Activated naive CD4-positive, alpha-beta T cell treated with anti-CD3 and anti-CD28 coated beads, Interleukin-2, amount 50 U/mL, for 72 hours (primary cell): ENCODE measurements at regions not wholly inside any gene's neighbourhood (a gene's known extent, or its start where the extent isn't known, plus 50 kb on each side); places are given as distances from the start of the nearest gene placed in this dataset.

Experiments used
- ATAC-seq, 2 donors: fragments of 150-1000 bp; cut with Tn5 transposase; 2 replicates each; pipeline ENCODE4 v1.10.0; 2021; ENCODE audit warnings: mild to moderate bottlenecking in 2 of 2, moderate library complexity in 2 of 2
- DNase-seq, 2 donors: peaks; one replicate each; pipeline ENCODE4 v3.0.0; 2021 to 2022; ENCODE audit warnings: low spot score in 2 of 2
- H3K27ac Mint-ChIP-seq, 2 donors: one replicate each; pipeline ENCODE4 v1.8.0; 2022; ENCODE audit warnings: mild to moderate bottlenecking in 2 of 2, mixed read lengths in 2 of 2
- H3K36me3 Mint-ChIP-seq, 2 donors: one replicate each; pipeline ENCODE4 v1.8.0; 2022; ENCODE audit warnings: mixed read lengths in 2 of 2
- H3K9me3 Mint-ChIP-seq, 2 donors: one replicate each; pipeline ENCODE4 v1.8.0; 2022; ENCODE audit warnings: mixed read lengths in 2 of 2

- no peak for DNase-seq
- Mint-ChIP-seq H3K9me3 (peaks cover 2 to 11% of the 10 kb centered on the region in 2 donors), H3K36me3 (no peaks in the 10 kb centered on the region), H3K27ac (no peak overlapping the region)
- no peak for ATAC-seq
These were observed 339.6 kb downstream of the NUF2 start for GRCh38 chr1:163661391-163661790.

GRCh38 chr1:163664671-163665335 lies 343.0 kb downstream of the NUF2 start:
- no peak for ATAC-seq
- H3K27ac Mint-ChIP-seq: no peak overlapping the region
- no peaks in the 10 kb centered on the region for H3K36me3 Mint-ChIP-seq
- DNase-seq: no peak
- H3K9me3 Mint-ChIP-seq: peaks cover 0 to 6% of the 10 kb centered on the region in 2 donors

- Mint-ChIP-seq H3K36me3 (no peaks in the 10 kb centered on the region), H3K27ac (no peak overlapping the region)
- no peak for ATAC-seq
These were observed 346.7 kb downstream of the NUF2 start for GRCh38 chr1:163668472-163668871.

GRCh38 chr1:163670989-163671757 lies 349.4 kb downstream of the NUF2 start:
- Mint-ChIP-seq H3K27ac (no peak overlapping the region), H3K9me3 (peaks cover 10 to 17% of the 10 kb centered on the region in 2 donors), H3K36me3 (no peaks in the 10 kb centered on the region)
- no peak for ATAC-seq
- no peak for DNase-seq

More at GRCh38 chr1:163668472-163668871, 346.7 kb downstream of the NUF2 start:
- DNase-seq: no peak
- H3K9me3 Mint-ChIP-seq: peaks cover 5 to 17% of the 10 kb centered on the region in 2 donors

GRCh38 chr1:163672976-163673758 lies 351.4 kb downstream of the NUF2 start:
- ATAC-seq: no peak
- peaks cover 13 to 17% of the 10 kb centered on the region in 2 donors for H3K9me3 Mint-ChIP-seq
- H3K36me3 Mint-ChIP-seq: no peaks in the 10 kb centered on the region
- H3K27ac Mint-ChIP-seq: no peak overlapping the region
- no peak for DNase-seq

GRCh38 chr1:163673759-163674151 lies 352.0 kb downstream of the NUF2 start:
- no peak for ATAC-seq
- no peak for DNase-seq

GRCh38 chr1:163674236-163674635 lies 352.5 kb downstream of the NUF2 start:
- DNase-seq (no peak), ATAC-seq (no peak)
- Mint-ChIP-seq H3K9me3 (peaks cover 17 to 22% of the 10 kb centered on the region in 2 donors), H3K27ac (no peak overlapping the region), H3K36me3 (no peaks in the 10 kb centered on the region)

More at GRCh38 chr1:163673759-163674151, 352.0 kb downstream of the NUF2 start:
- H3K9me3 Mint-ChIP-seq: peaks cover 17 to 18% of the 10 kb centered on the region in 2 donors
- H3K27ac Mint-ChIP-seq: no peak overlapping the region
- H3K36me3 Mint-ChIP-seq: no peaks in the 10 kb centered on the region

- ATAC-seq (no peak), DNase-seq (no peak)
- Mint-ChIP-seq H3K36me3 (no peaks in the 10 kb centered on the region), H3K9me3 (peaks cover 12 to 17% of the 10 kb centered on the region in 2 donors), H3K27ac (no peak overlapping the region)
These were observed 363.0 kb downstream of the NUF2 start for GRCh38 chr1:163684785-163685184.

GRCh38 chr1:163692266-163692665 lies 370.5 kb downstream of the NUF2 start:
- peaks cover 0 to 6% of the 10 kb centered on the region in 2 donors for H3K36me3 Mint-ChIP-seq
- ATAC-seq (no peak), DNase-seq (no peak)
- H3K27ac Mint-ChIP-seq: no peak overlapping the region
- peaks cover 8 to 10% of the 10 kb centered on the region in 2 donors for H3K9me3 Mint-ChIP-seq

GRCh38 chr1:163697137-163697536 lies 375.4 kb downstream of the NUF2 start:
- Mint-ChIP-seq H3K9me3 (peaks cover 8 to 10% of the 10 kb centered on the region in 2 donors), H3K36me3 (peaks cover 0 to 6% of the 10 kb centered on the region in 2 donors), H3K27ac (no peak overlapping the region)
- DNase-seq (no peak), ATAC-seq (peak in 1 of 2 donors; percentile 83)

- Mint-ChIP-seq H3K36me3 (no peaks in the 10 kb centered on the region), H3K9me3 (peaks cover 0 to 3% of the 10 kb centered on the region in 2 donors), H3K27ac (no peak overlapping the region)
- ATAC-seq (no peak), DNase-seq (no peak)
These were observed 380.1 kb downstream of the NUF2 start for GRCh38 chr1:163701783-163702374.

- Mint-ChIP-seq H3K9me3 (peaks cover 0 to 6% of the 10 kb centered on the region in 2 donors), H3K27ac (no peak overlapping the region), H3K36me3 (no peaks in the 10 kb centered on the region)
- no peak for DNase-seq
- ATAC-seq: no peak
These were observed 382.0 kb downstream of the NUF2 start for GRCh38 chr1:163703794-163704193.

GRCh38 chr1:163706915-163707314 lies 385.2 kb downstream of the NUF2 start:
- DNase-seq (no peak), ATAC-seq (no peak)
- peaks cover 0 to 10% of the 10 kb centered on the region in 2 donors for H3K36me3 Mint-ChIP-seq
- H3K9me3 Mint-ChIP-seq: peaks cover 9 to 17% of the 10 kb centered on the region in 2 donors
- no peak overlapping the region for H3K27ac Mint-ChIP-seq

- Mint-ChIP-seq H3K27ac (no peak overlapping the region), H3K36me3 (peaks cover 0 to 10% of the 10 kb centered on the region in 2 donors), H3K9me3 (peaks cover 9 to 15% of the 10 kb centered on the region in 2 donors)
- no peak for ATAC-seq
- no peak for DNase-seq
These were observed 387.9 kb downstream of the NUF2 start for GRCh38 chr1:163709636-163710035.

GRCh38 chr1:163712321-163712720 lies 390.6 kb downstream of the NUF2 start:
- no peak for ATAC-seq
- peaks cover 0 to 10% of the 10 kb centered on the region in 2 donors for H3K36me3 Mint-ChIP-seq
- peaks cover 9 to 15% of the 10 kb centered on the region in 2 donors for H3K9me3 Mint-ChIP-seq

GRCh38 chr1:163720294-163720693 lies 398.5 kb downstream of the NUF2 start:
- ATAC-seq: no peak
- H3K27ac Mint-ChIP-seq: no peak overlapping the region
- H3K9me3 Mint-ChIP-seq: peaks cover 19 to 22% of the 10 kb centered on the region in 2 donors
- DNase-seq: no peak
- no peaks in the 10 kb centered on the region for H3K36me3 Mint-ChIP-seq

More at GRCh38 chr1:163712321-163712720, 390.6 kb downstream of the NUF2 start:
- no peak for DNase-seq
- no peak overlapping the region for H3K27ac Mint-ChIP-seq
